ENCODE measurements at regions not wholly inside any gene's neighbourhood (a gene's known extent, or its start where the extent isn't known, plus 50 kb on each side); places are given as distances from the start of the nearest gene placed in this dataset.

DNA sequence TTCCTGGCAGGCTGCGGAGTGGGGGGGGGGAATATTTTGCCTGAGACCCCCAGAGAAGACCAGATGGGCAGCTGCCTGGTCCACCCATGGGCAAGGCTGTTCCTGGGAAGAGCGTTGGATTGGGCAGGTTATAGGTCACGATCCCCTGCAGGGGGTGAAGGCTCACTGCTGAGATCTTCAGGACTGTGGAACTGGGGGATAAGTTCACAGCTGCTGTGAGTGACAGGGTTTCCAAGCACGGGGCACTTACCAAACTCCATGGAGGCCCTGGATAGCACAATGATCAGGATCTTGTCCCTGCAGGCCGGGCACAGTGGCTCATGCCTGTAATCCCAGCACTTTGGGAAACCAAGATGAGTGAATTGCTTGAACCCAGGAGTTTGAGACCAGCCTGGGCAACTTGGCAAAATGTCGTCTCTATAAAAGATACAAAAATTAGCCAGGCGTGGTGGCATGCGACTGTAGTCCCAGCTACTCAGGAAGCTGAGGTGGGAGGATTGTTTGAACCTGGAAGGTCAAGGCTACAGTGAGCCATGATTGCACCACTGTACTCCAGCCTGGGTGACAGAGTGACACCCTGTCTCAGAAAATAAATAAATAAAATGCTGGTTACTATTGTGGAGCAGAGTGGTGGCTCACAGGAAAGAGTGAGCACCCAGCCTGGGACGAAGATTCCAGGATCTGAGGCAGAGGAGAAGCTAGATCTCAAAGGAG is 68.0 kb upstream of the HELT start:
- POLR2A ChIA-PET: no interaction called here
- H3K27ac ChIP-seq (ENCODE audit: low read length): no peak overlapping the region
- H3K4me1 ChIP-seq (ENCODE audit: control insufficient read depth in 1 of 2, extremely low read depth in 1 of 2, insufficient read depth in 2 of 2, low read length in 2 of 2): no peaks in the 10 kb centered on the region
- Mint-ChIP-seq H3K27ac (no peak overlapping the region), H3K36me3 (no peaks in the 10 kb centered on the region), H3K4me3 (no peak overlapping the region), H3K4me1 (no peaks in the 10 kb centered on the region), H3K27me3 (peaks cover 24 to 31% of the 10 kb centered on the region in 2 donors), H3K9me3 (no peaks in the 10 kb centered on the region)
- CTCF ChIA-PET: no interaction called here
- H3K27me3 ChIP-seq (replicated peaks in 1 of 2; ENCODE audit: control insufficient read depth in 2 of 2, extremely low read depth in 1 of 2, insufficient read depth in 2 of 2, low read length in 1 of 2): peaks cover 0 to 22% of the 10 kb centered on the region in 2 experiments
- DNase-seq: no peak
- 79% methylated on average over 8 of the region's 9 CpGs for WGBS (ENCODE audit: insufficient coverage)
- ATAC-seq (replicated peaks in 1 of 4): no peak
- no peaks in the 10 kb centered on the region for H3K9me3 ChIP-seq
- H3K36me3 ChIP-seq (ENCODE audit: control insufficient read depth in 2 of 2, extremely low read depth in 1 of 2, insufficient read depth in 1 of 2, low read length in 1 of 2): no peaks in the 10 kb centered on the region
- H3K4me3 ChIP-seq (ENCODE audit: control insufficient read depth in 1 of 2, extremely low read depth in 1 of 2, low read length in 1 of 2): no peak overlapping the region

GRCh38 chr4:184950926-184951325 is 67.4 kb upstream of the HELT start:
- no peak for ATAC-seq (replicated peaks in 1 of 4)
- H3K27me3 Mint-ChIP-seq: peaks cover 24 to 31% of the 10 kb centered on the region in 2 donors
- ChIA-PET CTCF (no interaction called here), POLR2A (no interaction called here)
- H3K4me3 ChIP-seq (ENCODE audit: control insufficient read depth in 1 of 2, extremely low read depth in 1 of 2, low read length in 1 of 2): no peak overlapping the region
- no peaks in the 10 kb centered on the region for H3K36me3 Mint-ChIP-seq
- H3K27me3 ChIP-seq (replicated peaks in 1 of 2; ENCODE audit: control insufficient read depth in 2 of 2, extremely low read depth in 1 of 2, insufficient read depth in 2 of 2, low read length in 1 of 2): peaks cover 0 to 22% of the 10 kb centered on the region in 2 experiments
- no peak overlapping the region for H3K27ac ChIP-seq (ENCODE audit: low read length)
- H3K4me1 ChIP-seq (ENCODE audit: control insufficient read depth in 1 of 2, extremely low read depth in 1 of 2, insufficient read depth in 2 of 2, low read length in 2 of 2): no peaks in the 10 kb centered on the region
- no peak overlapping the region for H3K27ac Mint-ChIP-seq
- H3K4me3 Mint-ChIP-seq: no peak overlapping the region
- 86% methylated on average over 12 of the region's 13 CpGs for WGBS (ENCODE audit: insufficient coverage)
- no peaks in the 10 kb centered on the region for H3K4me1 Mint-ChIP-seq
- no peaks in the 10 kb centered on the region for H3K9me3 Mint-ChIP-seq
- DNase-seq: no peak
- no peaks in the 10 kb centered on the region for H3K9me3 ChIP-seq
- no peaks in the 10 kb centered on the region for H3K36me3 ChIP-seq (ENCODE audit: control insufficient read depth in 2 of 2, extremely low read depth in 1 of 2, insufficient read depth in 1 of 2, low read length in 1 of 2)

DNA sequence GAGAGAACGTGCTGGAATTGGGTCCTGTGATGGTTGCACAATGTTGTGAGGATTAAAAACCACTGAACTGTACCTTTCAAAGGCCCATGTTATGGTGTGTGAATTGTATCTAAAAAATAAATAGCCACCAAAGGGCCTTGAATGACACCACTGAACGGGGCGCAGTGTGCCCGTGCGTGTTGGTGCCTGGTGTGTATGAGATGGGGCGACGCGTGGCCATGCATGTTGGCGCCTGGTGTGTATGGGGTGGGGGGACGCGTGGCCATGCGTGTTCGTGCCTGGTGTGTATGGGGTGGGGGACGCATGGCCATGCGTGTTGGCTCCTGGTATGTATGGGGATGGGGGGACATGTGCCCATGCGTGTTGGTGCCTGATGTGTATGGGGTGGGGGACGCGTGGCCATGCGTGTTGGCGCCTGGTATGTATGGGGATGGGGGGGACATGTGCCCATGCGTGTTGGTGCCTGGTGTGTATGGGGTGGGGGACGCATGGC is 66.6 kb upstream of the HELT start:
- Mint-ChIP-seq H3K4me3 (no peak overlapping the region), H3K27me3 (peaks cover 24 to 31% of the 10 kb centered on the region in 2 donors), H3K27ac (no peak overlapping the region), H3K9me3 (no peaks in the 10 kb centered on the region), H3K36me3 (no peaks in the 10 kb centered on the region), H3K4me1 (no peaks in the 10 kb centered on the region)
- DNase-seq: no peak
- no peak overlapping the region for H3K27ac ChIP-seq (ENCODE audit: low read length)
- CTCF ChIA-PET: no interaction called here
- H3K4me1 ChIP-seq (ENCODE audit: control insufficient read depth in 1 of 2, extremely low read depth in 1 of 2, insufficient read depth in 2 of 2, low read length in 2 of 2): no peaks in the 10 kb centered on the region
- no peak for ATAC-seq (replicated peaks in 1 of 4)
- no peaks in the 10 kb centered on the region for H3K36me3 ChIP-seq (ENCODE audit: control insufficient read depth in 2 of 2, extremely low read depth in 1 of 2, insufficient read depth in 1 of 2, low read length in 1 of 2)
- WGBS (ENCODE audit: insufficient coverage): 92% methylated on average over 21 of the region's 22 CpGs
- peaks cover 0 to 22% of the 10 kb centered on the region in 2 experiments for H3K27me3 ChIP-seq (replicated peaks in 1 of 2; ENCODE audit: control insufficient read depth in 2 of 2, extremely low read depth in 1 of 2, insufficient read depth in 2 of 2, low read length in 1 of 2)
- no peaks in the 10 kb centered on the region for H3K9me3 ChIP-seq
- POLR2A ChIA-PET: no interaction called here
- H3K4me3 ChIP-seq (ENCODE audit: control insufficient read depth in 1 of 2, extremely low read depth in 1 of 2, low read length in 1 of 2): no peak overlapping the region

GRCh38 chr4:184952522-184952921 is 65.8 kb upstream of the HELT start:
- Histone ChIP-seq H3K4me1 (ENCODE audit: control insufficient read depth in 1 of 2, extremely low read depth in 1 of 2, insufficient read depth in 2 of 2, low read length in 2 of 2) (no peaks in the 10 kb centered on the region), H3K27me3 (replicated peaks in 1 of 2; ENCODE audit: control insufficient read depth in 2 of 2, extremely low read depth in 1 of 2, insufficient read depth in 2 of 2, low read length in 1 of 2) (peaks cover 0 to 22% of the 10 kb centered on the region in 2 experiments), H3K27ac (ENCODE audit: low read length) (no peak overlapping the region), H3K4me3 (ENCODE audit: control insufficient read depth in 1 of 2, extremely low read depth in 1 of 2, low read length in 1 of 2) (no peak overlapping the region), H3K9me3 (no peaks in the 10 kb centered on the region), H3K36me3 (ENCODE audit: control insufficient read depth in 2 of 2, extremely low read depth in 1 of 2, insufficient read depth in 1 of 2, low read length in 1 of 2) (no peaks in the 10 kb centered on the region)
- no peaks in the 10 kb centered on the region for H3K36me3 Mint-ChIP-seq
- DNase-seq: no peak
- no peak for ATAC-seq (replicated peaks in 1 of 4)
- peaks cover 23 to 24% of the 10 kb centered on the region in 2 donors for H3K27me3 Mint-ChIP-seq
- H3K27ac Mint-ChIP-seq: no peak overlapping the region
- peaks cover 0 to 5% (median 0%) of the 10 kb centered on the region in 3 donors for H3K4me1 Mint-ChIP-seq
- 68% methylated on average over 4 of the region's 6 CpGs for WGBS (ENCODE audit: insufficient coverage)
- POLR2A ChIA-PET: no interaction called here
- no peaks in the 10 kb centered on the region for H3K9me3 Mint-ChIP-seq
- CTCF ChIA-PET: no interaction called here
- H3K4me3 Mint-ChIP-seq: no peak overlapping the region

DNA sequence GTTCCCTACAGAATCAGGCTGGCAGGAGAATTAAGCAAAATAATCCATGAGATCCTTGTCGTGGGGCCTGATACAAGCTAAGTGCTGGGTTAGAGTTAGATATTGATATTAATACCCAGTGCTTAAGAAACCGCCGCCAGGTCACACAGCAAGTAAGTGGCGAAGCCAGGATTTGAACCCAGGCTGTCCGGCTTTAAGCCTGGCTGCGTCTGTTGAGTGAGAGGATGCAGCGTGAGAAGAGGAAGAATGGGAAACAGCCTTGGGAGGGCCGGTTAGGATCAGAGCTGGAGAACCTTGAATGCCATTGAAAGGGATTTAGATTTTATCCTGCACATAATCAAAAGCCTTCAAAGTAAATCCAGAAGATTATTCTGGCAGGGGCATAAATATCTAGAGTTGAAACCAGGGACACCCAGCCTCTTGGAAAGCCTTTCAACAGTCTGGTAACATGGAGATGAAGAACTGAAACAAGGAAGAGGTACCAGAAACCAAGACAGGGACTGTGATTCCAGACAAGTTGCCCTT is 64.8 kb upstream of the HELT start:
- H3K36me3 ChIP-seq (ENCODE audit: control insufficient read depth in 2 of 2, extremely low read depth in 1 of 2, insufficient read depth in 1 of 2, low read length in 1 of 2): no peaks in the 10 kb centered on the region
- Mint-ChIP-seq H3K9me3 (no peaks in the 10 kb centered on the region), H3K4me3 (no peak overlapping the region), H3K4me1 (peaks cover 0 to 6% (median 0%) of the 10 kb centered on the region in 3 donors), H3K36me3 (no peaks in the 10 kb centered on the region), H3K27me3 (peaks cover 19 to 20% of the 10 kb centered on the region in 2 donors), H3K27ac (no peak overlapping the region)
- H3K27ac ChIP-seq (ENCODE audit: low read length): no peak overlapping the region
- no peaks in the 10 kb centered on the region for H3K4me1 ChIP-seq (ENCODE audit: control insufficient read depth in 1 of 2, extremely low read depth in 1 of 2, insufficient read depth in 2 of 2, low read length in 2 of 2)
- H3K27me3 ChIP-seq (replicated peaks in 1 of 2; ENCODE audit: control insufficient read depth in 2 of 2, extremely low read depth in 1 of 2, insufficient read depth in 2 of 2, low read length in 1 of 2): peaks cover 0 to 22% of the 10 kb centered on the region in 2 experiments
- POLR2A ChIA-PET: no interaction called here
- H3K4me3 ChIP-seq (ENCODE audit: control insufficient read depth in 1 of 2, extremely low read depth in 1 of 2, low read length in 1 of 2): no peak overlapping the region
- H3K9me3 ChIP-seq: no peaks in the 10 kb centered on the region
- 88% methylated on average over 3 of the region's 8 CpGs for WGBS (ENCODE audit: insufficient coverage)
- DNase-seq (no peak), ATAC-seq (replicated peaks in 1 of 4) (no peak)
- CTCF ChIA-PET: no interaction called here

- no peak overlapping the region for H3K27ac Mint-ChIP-seq
- no peak for DNase-seq
- H3K9me3 ChIP-seq: no peaks in the 10 kb centered on the region
- H3K4me3 ChIP-seq (ENCODE audit: control insufficient read depth in 1 of 2, extremely low read depth in 1 of 2, low read length in 1 of 2): no peak overlapping the region
- peaks cover 0 to 6% (median 2%) of the 10 kb centered on the region in 3 donors for H3K4me1 Mint-ChIP-seq
- CTCF ChIA-PET: no interaction called here
- H3K27me3 Mint-ChIP-seq: peaks cover 15 to 16% of the 10 kb centered on the region in 2 donors
- peaks cover 0 to 22% of the 10 kb centered on the region in 2 experiments for H3K27me3 ChIP-seq (replicated peaks in 1 of 2; ENCODE audit: control insufficient read depth in 2 of 2, extremely low read depth in 1 of 2, insufficient read depth in 2 of 2, low read length in 1 of 2)
- no peaks in the 10 kb centered on the region for H3K4me1 ChIP-seq (ENCODE audit: control insufficient read depth in 1 of 2, extremely low read depth in 1 of 2, insufficient read depth in 2 of 2, low read length in 2 of 2)
- H3K36me3 ChIP-seq (ENCODE audit: control insufficient read depth in 2 of 2, extremely low read depth in 1 of 2, insufficient read depth in 1 of 2, low read length in 1 of 2): no peaks in the 10 kb centered on the region
- H3K36me3 Mint-ChIP-seq: no peaks in the 10 kb centered on the region
- H3K4me3 Mint-ChIP-seq: no peak overlapping the region
- POLR2A ChIA-PET: no interaction called here
- 78% methylated on average over 9 of the region's 9 CpGs for WGBS (ENCODE audit: insufficient coverage)
- no peak for ATAC-seq (replicated peaks in 1 of 4)
- no peak overlapping the region for H3K27ac ChIP-seq (ENCODE audit: low read length)
- no peaks in the 10 kb centered on the region for H3K9me3 Mint-ChIP-seq
Observed at GRCh38 chr4:184953971-184954370, 64.3 kb upstream of the HELT start.
